DOHH2 (cell line): ENCODE measurements at regions not wholly inside any gene's neighbourhood (a gene's known extent, or its start where the extent isn't known, plus 50 kb on each side); places are given as distances from the start of the nearest gene placed in this dataset.

Source experiments
- H3F3A ChIP-seq: fragments of 200-600 bp; sonication (generic), shearing (Covaris generic); 2 replicates; pipeline ENCODE4 v1.6.0; 2016; ENCODE audit warnings: antibody characterized with exemption, mild to moderate bottlenecking; ENCODE audit not compliant: control insufficient read depth, insufficient read depth
- H3K27ac ChIP-seq: fragments of 200-600 bp; sonication (generic); 2 replicates; pipeline ENCODE4 v1.5.1; 2014; ENCODE audit warnings: low read depth, mild to moderate bottlenecking, low read length, moderate library complexity
- H3K27me3 ChIP-seq: fragments of 200-600 bp; sonication (generic); 2 replicates; pipeline ENCODE4 v1.6.1; 2014; ENCODE audit warnings: mild to moderate bottlenecking, low read length, mixed read lengths; ENCODE audit not compliant: control insufficient read depth
- H3K36me3 ChIP-seq: fragments of 200-600 bp; sonication (generic); 2 replicates; pipeline ENCODE4 v1.6.1; 2014; ENCODE audit warnings: mild to moderate bottlenecking, low read length, moderate library complexity, mixed read lengths; ENCODE audit not compliant: control insufficient read depth
- H3K4me1 ChIP-seq: fragments of 200-600 bp; sonication (generic); 2 replicates; pipeline ENCODE4 v1.6.1; 2014; ENCODE audit warnings: mild to moderate bottlenecking, low read length, mixed read lengths; ENCODE audit not compliant: control insufficient read depth
- H3K4me2 ChIP-seq: fragments of 200-600 bp; sonication (generic); 2 replicates; pipeline ENCODE4 v1.6.0; 2014; ENCODE audit warnings: mild to moderate bottlenecking, low read length, moderate library complexity
- H3K4me3 ChIP-seq: fragments of 200-600 bp; sonication (generic); 2 replicates; pipeline ENCODE4 v1.5.1; 2014; ENCODE audit warnings: mild to moderate bottlenecking, low read length, mixed read lengths
- H3K79me2 ChIP-seq: fragments of 200-600 bp; sonication (generic); 2 replicates; pipeline ENCODE4 v1.6.1; 2014; ENCODE audit warnings: mild to moderate bottlenecking, low read length, mixed read lengths; ENCODE audit not compliant: control insufficient read depth
- H3K9me2 ChIP-seq: fragments of 200-600 bp; sonication (generic); replicated peaks from 2 replicates; pipeline ENCODE4 v1.6.1; 2014; ENCODE audit warnings: mild to moderate bottlenecking, low read length, mixed read lengths; ENCODE audit not compliant: control insufficient read depth
- H3K9me3 ChIP-seq: fragments of 200-600 bp; sonication (generic); 2 replicates; pipeline ENCODE4 v1.6.1; 2014; ENCODE audit warnings: antibody characterized with exemption, low read length, mixed read lengths; ENCODE audit not compliant: control insufficient read depth, insufficient read depth
- H4K20me1 ChIP-seq: fragments of 200-600 bp; sonication (generic); 2 replicates; pipeline ENCODE4 v1.6.0; 2014; ENCODE audit warnings: low read depth, mild to moderate bottlenecking, antibody characterized with exemption, low read length, moderate library complexity; ENCODE audit not compliant: control insufficient read depth, insufficient read depth
- CTCF ChIP-seq: fragments of 200-600 bp; sonication (generic); IDR thresholded peaks from one replicate; pipeline ENCODE4 v1.5.1; 2014; ENCODE audit warnings: antibody characterized with exemption, mild to moderate bottlenecking, low read depth, low read length; ENCODE audit not compliant: poor library complexity, severe bottlenecking
- EZH2phosphoT487 ChIP-seq: fragments of 200-600 bp; sonication (generic); IDR thresholded peaks from 2 replicates; pipeline ENCODE4 v1.6.1; 2017; ENCODE audit warnings: borderline replicate concordance, mild to moderate bottlenecking, antibody characterized with exemption, low read length, moderate library complexity, mixed read lengths

- H3K9me2 ChIP-seq: no peaks in the 10 kb centered on the region
- H3F3A ChIP-seq: no peaks in the 10 kb centered on the region
- TF ChIP-seq EZH2phosphoT487 (no peak), CTCF (no peak)
These were observed 527.7 kb downstream of the SOX11 start for GRCh38 chr2:6219906-6220305.

GRCh38 chr2:6222296-6222695 lies 530.1 kb downstream of the SOX11 start:
- Histone ChIP-seq H3K36me3 (peaks cover 5% of the 10 kb centered on the region; the same call in 1 of the 2 replicates), H3K9me2 (no peaks in the 10 kb centered on the region), H3K79me2 (no peaks in the 10 kb centered on the region), H3F3A (no peaks in the 10 kb centered on the region), H3K4me2 (no peak overlapping the region), H3K4me3 (no peak overlapping the region), H3K4me1 (peaks cover 33% of the 10 kb centered on the region), H3K9me3 (peaks cover 11% of the 10 kb centered on the region; the same call in 1 of the 2 replicates), H3K27ac (no peak overlapping the region), H4K20me1 (no peaks in the 10 kb centered on the region), H3K27me3 (no peaks in the 10 kb centered on the region)
- TF ChIP-seq CTCF (no peak), EZH2phosphoT487 (no peak)

More at GRCh38 chr2:6219906-6220305, 527.7 kb downstream of the SOX11 start:
- no peaks in the 10 kb centered on the region for H3K27me3 ChIP-seq
- no peak overlapping the region for H3K4me2 ChIP-seq
- H3K79me2 ChIP-seq: no peaks in the 10 kb centered on the region
- H3K36me3 ChIP-seq: peaks cover 3% of the 10 kb centered on the region; the same call in 1 of the 2 replicates
- peaks cover 22% of the 10 kb centered on the region for H3K4me1 ChIP-seq
- no peaks in the 10 kb centered on the region for H4K20me1 ChIP-seq
- no peak overlapping the region for H3K27ac ChIP-seq
- H3K4me3 ChIP-seq: no peak overlapping the region
- H3K9me3 ChIP-seq: peaks cover 6% of the 10 kb centered on the region; the same call in 1 of the 2 replicates

- no peaks in the 10 kb centered on the region for H4K20me1 ChIP-seq
- H3K36me3 ChIP-seq: peaks cover 5% of the 10 kb centered on the region; the same call in 1 of the 2 replicates
- peaks cover 33% of the 10 kb centered on the region for H3K4me1 ChIP-seq
- H3F3A ChIP-seq: no peaks in the 10 kb centered on the region
- TF ChIP-seq EZH2phosphoT487 (no peak), CTCF (no peak)
- peak overlapping the region; percentile 9 for H3K27ac ChIP-seq
- peak overlapping the region; percentile 30 for H3K4me3 ChIP-seq
- H3K4me2 ChIP-seq: peak overlapping the region; percentile 61
- no peaks in the 10 kb centered on the region for H3K9me2 ChIP-seq
- no peaks in the 10 kb centered on the region for H3K79me2 ChIP-seq
- no peaks in the 10 kb centered on the region for H3K27me3 ChIP-seq
- H3K9me3 ChIP-seq: peaks cover 11% of the 10 kb centered on the region; the same call in 1 of the 2 replicates
These were observed 532.1 kb downstream of the SOX11 start for GRCh38 chr2:6224267-6224666.

GRCh38 chr2:6228251-6228650 lies 536.1 kb downstream of the SOX11 start:
- H3K4me1 ChIP-seq: peaks cover 26% of the 10 kb centered on the region
- H3K27me3 ChIP-seq: no peaks in the 10 kb centered on the region
- no peaks in the 10 kb centered on the region for H3F3A ChIP-seq
- no peak for TF ChIP-seq CTCF
- no peak overlapping the region for H3K4me2 ChIP-seq
- no peak overlapping the region for H3K4me3 ChIP-seq
- H3K9me3 ChIP-seq: peaks cover 18% of the 10 kb centered on the region; the same call in 1 of the 2 replicates
- H4K20me1 ChIP-seq: no peaks in the 10 kb centered on the region
- H3K27ac ChIP-seq: no peak overlapping the region
- H3K36me3 ChIP-seq: peaks cover 5% of the 10 kb centered on the region; the same call in 1 of the 2 replicates
- H3K9me2 ChIP-seq: no peaks in the 10 kb centered on the region
- no peaks in the 10 kb centered on the region for H3K79me2 ChIP-seq
